ENCODE measurements at regions not wholly inside any gene's neighbourhood (a gene's known extent, or its start where the extent isn't known, plus 50 kb on each side); places are given as distances from the start of the nearest gene placed in this dataset.

GRCh38 chr5:109254511-109254910, 155.3 kb downstream of the PJA2 start:
- Histone ChIP-seq H3T11ph (ENCODE audit: low read length) (no peak overlapping the region), H4K8ac (replicated peaks; ENCODE audit: insufficient read length, low read depth, low read length) (no peak overlapping the region), H4K20me1 (ENCODE audit: control insufficient read depth, insufficient read depth, insufficient read length) (no peaks in the 10 kb centered on the region), H3K23me2 (ENCODE audit: insufficient read length, low read depth, low read length, poor library complexity, severe bottlenecking) (no peaks in the 10 kb centered on the region), H3K79me2 (ENCODE audit: insufficient read depth, low read length) (no peaks in the 10 kb centered on the region), H3K9ac (ENCODE audit: extremely low read depth, insufficient read length, low read length) (no peak overlapping the region), H4K91ac (ENCODE audit: insufficient read length, low read depth, low read length) (no peak overlapping the region), H3K4me2 (ENCODE audit: insufficient read depth, insufficient read length, low read length) (no peak overlapping the region), H3K4me1 (ENCODE audit: insufficient read depth, low read length) (peaks cover 4% of the 10 kb centered on the region; the same call in 1 of the 2 replicates), H3K14ac (ENCODE audit: insufficient read depth, low read length) (no peak overlapping the region), H3K27ac (ENCODE audit: insufficient read length, low read depth, low read length) (no peak overlapping the region), H2BK5ac (ENCODE audit: insufficient read length, low read length) (no peak overlapping the region), H2AFZ (ENCODE audit: low read length) (no peak overlapping the region), H2BK20ac (ENCODE audit: low read depth, low read length, poor library complexity, severe bottlenecking) (no peak overlapping the region), H2BK12ac (ENCODE audit: insufficient read length, low read depth, low read length) (no peak overlapping the region), H2BK15ac (ENCODE audit: low read depth, low read length) (no peak overlapping the region), H3K79me1 (ENCODE audit: insufficient read depth, low read depth, low read length, poor library complexity, severe bottlenecking) (no peaks in the 10 kb centered on the region), H2BK120ac (ENCODE audit: low read depth, low read length, poor library complexity, severe bottlenecking) (no peak overlapping the region), H3K9me3 (ENCODE audit: control insufficient read depth, low read depth, low read length) (no peaks in the 10 kb centered on the region), H3K18ac (ENCODE audit: insufficient read length, low read depth, low read length) (no peak overlapping the region), H4K5ac (ENCODE audit: insufficient read length, low read depth, low read length) (no peak overlapping the region), H3K27me3 (ENCODE audit: insufficient read depth, low read length) (no peaks in the 10 kb centered on the region), H2AK5ac (ENCODE audit: insufficient read length, low read length) (no peak overlapping the region), H3K4ac (ENCODE audit: low read depth, low read length) (no peak overlapping the region), H3K56ac (ENCODE audit: insufficient read length, low read depth, low read length) (no peak overlapping the region), H3K23ac (ENCODE audit: insufficient read length, low read depth, low read length) (no peak overlapping the region)
- no peak overlapping the region for H3K4me3 Mint-ChIP-seq
- H3K27me3 Mint-ChIP-seq (ENCODE audit: low read depth) = no peaks in the 10 kb centered on the region; the same call in 1 of the 2 replicates
- TF ChIP-seq CTCF (conservative IDR thresholded peaks at IDR 0.05) = no peak
- H3K9me3 Mint-ChIP-seq = no peaks in the 10 kb centered on the region; a peak in 1 of 5 replicates
- DNase-seq = no peak
- no CpG with 5 or more reads among the region's 1 CpG for WGBS (ENCODE audit: extremely low coverage, insufficient read length, low lambda C conversion rate)
- H3K4me1 Mint-ChIP-seq = peaks cover 3 to 7% of the 10 kb centered on the region in 2 experiments; a peak in 3 of 4 replicates
- H3K27ac Mint-ChIP-seq = no peak overlapping the region
- peaks cover 0 to 3% (median 0%) of the 10 kb centered on the region in 3 experiments; a peak in 1 of 7 replicates for H3K36me3 Mint-ChIP-seq (ENCODE audit: insufficient read depth in 1 of 3, low read depth in 3 of 3)
